ENCODE measurements at regions not wholly inside any gene's neighbourhood (a gene's known extent, or its start where the extent isn't known, plus 50 kb on each side); places are given as distances from the start of the nearest gene placed in this dataset.

- H4K20me1 ChIP-seq (ENCODE audit: control insufficient read depth, insufficient read depth, low read depth, low read length), result no peaks in the 10 kb centered on the region
Measured at GRCh38 chr14:53670701-53671100, 285.9 kb downstream of the BMP4 start.

GRCh38 chr14:53668897-53669296 is 287.7 kb downstream of the BMP4 start:
- no peaks in the 10 kb centered on the region for H3F3A ChIP-seq (ENCODE audit: control insufficient read depth, insufficient read depth)
- no peaks in the 10 kb centered on the region for H3K4me1 ChIP-seq (ENCODE audit: control insufficient read depth, low read length)
- H3K9me2 ChIP-seq (replicated peaks; ENCODE audit: control insufficient read depth, low read length), result no peaks in the 10 kb centered on the region
- no peaks in the 10 kb centered on the region for H4K20me1 ChIP-seq (ENCODE audit: control insufficient read depth, insufficient read depth, low read depth, low read length)
- H3K9me3 ChIP-seq (ENCODE audit: control insufficient read depth, insufficient read depth, low read length), result no peaks in the 10 kb centered on the region
- no peak overlapping the region for H3K27ac ChIP-seq (ENCODE audit: low read depth, low read length)
- H3K4me2 ChIP-seq (ENCODE audit: low read length), result no peak overlapping the region
- H3K27me3 ChIP-seq (ENCODE audit: control insufficient read depth, low read length), result no peaks in the 10 kb centered on the region
- H3K4me3 ChIP-seq (ENCODE audit: low read length), result no peak overlapping the region
- H3K79me2 ChIP-seq (ENCODE audit: control insufficient read depth, low read length), result no peaks in the 10 kb centered on the region
- H3K36me3 ChIP-seq (ENCODE audit: control insufficient read depth, low read length), result no peaks in the 10 kb centered on the region
- TF ChIP-seq EZH2phosphoT487 (IDR thresholded peaks at IDR 0.05; ENCODE audit: borderline replicate concordance, low read length), result no peak
- TF ChIP-seq CTCF (IDR thresholded peaks at IDR 0.05; ENCODE audit: low read depth, low read length, poor library complexity, severe bottlenecking), result no peak

More at GRCh38 chr14:53670701-53671100, 285.9 kb downstream of the BMP4 start:
- Histone ChIP-seq H3K4me2 (ENCODE audit: low read length) (no peak overlapping the region), H3K36me3 (ENCODE audit: control insufficient read depth, low read length) (no peaks in the 10 kb centered on the region), H3K27ac (ENCODE audit: low read depth, low read length) (no peak overlapping the region), H3K9me2 (replicated peaks; ENCODE audit: control insufficient read depth, low read length) (no peaks in the 10 kb centered on the region), H3K27me3 (ENCODE audit: control insufficient read depth, low read length) (no peaks in the 10 kb centered on the region), H3K79me2 (ENCODE audit: control insufficient read depth, low read length) (no peaks in the 10 kb centered on the region), H3K4me1 (ENCODE audit: control insufficient read depth, low read length) (no peaks in the 10 kb centered on the region), H3K9me3 (ENCODE audit: control insufficient read depth, insufficient read depth, low read length) (no peaks in the 10 kb centered on the region), H3F3A (ENCODE audit: control insufficient read depth, insufficient read depth) (no peaks in the 10 kb centered on the region), H3K4me3 (ENCODE audit: low read length) (no peak overlapping the region)
- no peak for TF ChIP-seq CTCF (IDR thresholded peaks at IDR 0.05; ENCODE audit: low read depth, low read length, poor library complexity, severe bottlenecking)
- TF ChIP-seq EZH2phosphoT487 (IDR thresholded peaks at IDR 0.05; ENCODE audit: borderline replicate concordance, low read length), result no peak

- Histone ChIP-seq H3K9me3 (ENCODE audit: control insufficient read depth, insufficient read depth, low read length) (no peaks in the 10 kb centered on the region), H3K27me3 (ENCODE audit: control insufficient read depth, low read length) (no peaks in the 10 kb centered on the region), H3K27ac (ENCODE audit: low read depth, low read length) (no peak overlapping the region), H3K9me2 (replicated peaks; ENCODE audit: control insufficient read depth, low read length) (no peaks in the 10 kb centered on the region), H3K4me3 (ENCODE audit: low read length) (no peak overlapping the region), H3K4me2 (ENCODE audit: low read length) (no peak overlapping the region), H3K79me2 (ENCODE audit: control insufficient read depth, low read length) (no peaks in the 10 kb centered on the region), H4K20me1 (ENCODE audit: control insufficient read depth, insufficient read depth, low read depth, low read length) (no peaks in the 10 kb centered on the region), H3K36me3 (ENCODE audit: control insufficient read depth, low read length) (no peaks in the 10 kb centered on the region), H3K4me1 (ENCODE audit: control insufficient read depth, low read length) (no peaks in the 10 kb centered on the region), H3F3A (ENCODE audit: control insufficient read depth, insufficient read depth) (no peaks in the 10 kb centered on the region)
- TF ChIP-seq CTCF (IDR thresholded peaks at IDR 0.05; ENCODE audit: low read depth, low read length, poor library complexity, severe bottlenecking) (no peak), EZH2phosphoT487 (IDR thresholded peaks at IDR 0.05; ENCODE audit: borderline replicate concordance, low read length) (no peak)
Measured at GRCh38 chr14:53663709-53664108, 292.9 kb downstream of the BMP4 start.

Data from DOHH2 (cell line).